Uterus (tissue), 3 donors: ENCODE measurements at regions not wholly inside any gene's neighbourhood (a gene's known extent, or its start where the extent isn't known, plus 50 kb on each side); places are given as distances from the start of the nearest gene placed in this dataset.

ENCODE experiments used
- DNase-seq, 2 donors: peaks; one replicate each; pipeline ENCODE4 v3.0.0-alpha.2; 2019 to 2020
- H3K27ac ChIP-seq, 2 donors: fragments of 200-600 bp; sonication (generic); 1 replicate in 1 of 2; 2 replicates in 1 of 2; pipeline ENCODE4 v1.5.1; 2016 to 2018
- H3K27me3 ChIP-seq, 2 donors: fragments of 200-600 bp; sonication (generic); one replicate each; pipeline ENCODE4 v1.5.1; 2018 to 2019; ENCODE audit warnings: control low read depth in 1 of 2
- H3K36me3 ChIP-seq, 2 donors: fragments of 200-600 bp; sonication (generic); one replicate each; pipeline ENCODE4 v1.5.1; 2019; ENCODE audit warnings: control low read depth in 1 of 2
- H3K4me1 ChIP-seq, 2 donors: fragments of 200-600 bp; sonication (generic); one replicate each; pipeline ENCODE4 v1.5.1; 2018 to 2019; ENCODE audit warnings: control low read depth in 1 of 2
- H3K4me3 ChIP-seq, 2 donors: fragments of 200-600 bp; sonication (generic); 1 replicate in 1 of 2; 2 replicates in 1 of 2; pipeline ENCODE4 v1.5.1; 2018 to 2019; ENCODE audit warnings: mild to moderate bottlenecking in 1 of 2
- H3K9me3 ChIP-seq, 2 donors: fragments of 200-600 bp; sonication (generic); one replicate each; pipeline ENCODE4 v1.5.1; 2019; ENCODE audit warnings: control low read depth in 1 of 2
- CTCF ChIP-seq, 4 experiments: fragments of 200-600 bp in 2 of 4; fragments of 450-650 bp in 2 of 4; sonication (generic) in 2 of 4; IDR thresholded peaks; one replicate each; pipeline ENCODE4 v1.5.1; 2016 to 2019; ENCODE audit warnings: antibody characterized with exemption in 4 of 4, mild to moderate bottlenecking in 2 of 4, moderate library complexity in 1 of 4
- POLR2A ChIP-seq, 2 donors: fragments of 450-650 bp; IDR thresholded peaks; one replicate each; pipeline ENCODE4 v1.6.1; 2016; ENCODE audit warnings: antibody characterized with exemption in 2 of 2, mild to moderate bottlenecking in 1 of 2, moderate library complexity in 1 of 2
- intact Hi-C: fragments of 100-400 bp; cut with DNase I; formaldehyde crosslinking; loops from one replicate; pipeline ENCODE4 v1.15.1; 2023; ENCODE audit warnings: low total_unique reads
- donor health status: DM: yes; HTN: yes; CAD: no.

- TF ChIP-seq POLR2A (IDR thresholded peaks at IDR 0.05) (no peak), CTCF (IDR thresholded peaks at IDR 0.05) (no peak)
- H3K36me3 ChIP-seq, result no peaks in the 10 kb centered on the region
- intact Hi-C loops, result no loop called here
- H3K9me3 ChIP-seq, result no peaks in the 10 kb centered on the region
- no peaks in the 10 kb centered on the region for H3K27me3 ChIP-seq
- DNase-seq, result no peak
- no peak overlapping the region for H3K4me3 ChIP-seq
- no peaks in the 10 kb centered on the region for H3K4me1 ChIP-seq
- no peak overlapping the region for H3K27ac ChIP-seq
These were observed 312.1 kb downstream of the HTR1B start for GRCh38 chr6:77151241-77151640.

- no peaks in the 10 kb centered on the region for H3K36me3 ChIP-seq
- no peak for DNase-seq
- H3K9me3 ChIP-seq, result no peaks in the 10 kb centered on the region
- no peaks in the 10 kb centered on the region for H3K27me3 ChIP-seq
- TF ChIP-seq POLR2A (IDR thresholded peaks at IDR 0.05) (no peak), CTCF (IDR thresholded peaks at IDR 0.05) (no peak)
- H3K4me1 ChIP-seq, result no peaks in the 10 kb centered on the region
- H3K27ac ChIP-seq, result no peak overlapping the region
- no peak overlapping the region for H3K4me3 ChIP-seq
- intact Hi-C loops, result no loop called here
These were observed 312.6 kb downstream of the HTR1B start for GRCh38 chr6:77150736-77151135.

- no peak for DNase-seq
- Histone ChIP-seq H3K27ac (no peak overlapping the region), H3K9me3 (no peaks in the 10 kb centered on the region), H3K4me1 (no peaks in the 10 kb centered on the region), H3K27me3 (no peaks in the 10 kb centered on the region), H3K4me3 (no peak overlapping the region), H3K36me3 (no peaks in the 10 kb centered on the region)
- intact Hi-C loops, result no loop called here
- no peak for TF ChIP-seq CTCF (IDR thresholded peaks at IDR 0.05)
- TF ChIP-seq POLR2A (IDR thresholded peaks at IDR 0.05), result no peak
These were observed 318.0 kb downstream of the HTR1B start for GRCh38 chr6:77145244-77145643.

GRCh38 chr6:77143659-77144447 lies 319.4 kb downstream of the HTR1B start:
- DNase-seq, result no peak
- no peak overlapping the region for H3K4me3 ChIP-seq
- no peaks in the 10 kb centered on the region for H3K4me1 ChIP-seq
- H3K27ac ChIP-seq, result no peak overlapping the region
- no peaks in the 10 kb centered on the region for H3K27me3 ChIP-seq
- no peaks in the 10 kb centered on the region for H3K36me3 ChIP-seq
- no peak for TF ChIP-seq CTCF (IDR thresholded peaks at IDR 0.05)
- TF ChIP-seq POLR2A (IDR thresholded peaks at IDR 0.05), result no peak
- no peaks in the 10 kb centered on the region for H3K9me3 ChIP-seq
- intact Hi-C loops, result no loop called here

GRCh38 chr6:77136086-77136485 lies 327.2 kb downstream of the HTR1B start:
- no peak for TF ChIP-seq CTCF (IDR thresholded peaks at IDR 0.05)
- no peak for TF ChIP-seq POLR2A (IDR thresholded peaks at IDR 0.05)
- intact Hi-C loops, result no loop called here
- H3K27me3 ChIP-seq, result no peaks in the 10 kb centered on the region

More at GRCh38 chr6:77136086-77136485, 327.2 kb downstream of the HTR1B start:
- no peak overlapping the region for H3K4me3 ChIP-seq
- H3K9me3 ChIP-seq, result no peaks in the 10 kb centered on the region
- no peak for DNase-seq
- no peaks in the 10 kb centered on the region for H3K4me1 ChIP-seq
- no peak overlapping the region for H3K27ac ChIP-seq
- no peaks in the 10 kb centered on the region for H3K36me3 ChIP-seq
